Astrocyte of the spinal cord (primary cell): ENCODE measurements at regions not wholly inside any gene's neighbourhood (a gene's known extent, or its start where the extent isn't known, plus 50 kb on each side); places are given as distances from the start of the nearest gene placed in this dataset.
"Not testable (repeated sequence)": the region's sequence is repeated elsewhere in the genome, so short reads cannot be mapped to it uniquely, and the experiment has no call there.

Source experiments
- DNase-seq: peaks from one replicate; pipeline ENCODE4 v3.0.0; 2011; ENCODE audit warnings: low read depth, low spot score
- H3K4me3 ChIP-seq: 2 replicates; pipeline ENCODE4 v1.5.1; 2011; ENCODE audit warnings: low read depth, mild to moderate bottlenecking, low read length, moderate library complexity
- CTCF ChIP-seq: IDR thresholded peaks from 2 replicates; pipeline ENCODE4 v1.5.1; 2012; ENCODE audit warnings: low read depth, mild to moderate bottlenecking, low read length, inconsistent platforms
- in situ Hi-C: cut with HindIII; loops from 2 replicates; pipeline ENCODE4 v1.10.0; 2017; ENCODE audit warnings: low sequenced_read_pairs

- no peak overlapping the region for H3K4me3 ChIP-seq
- DNase-seq: peak; percentile 33
- TF ChIP-seq CTCF: peak; percentile 52
- in situ Hi-C loops: no loop called here
Measured at GRCh38 chr14:101665478-101666078, 95.9 kb upstream of the PPP2R5C start.

- no peak for TF ChIP-seq CTCF
- DNase-seq: no peak
- no peak overlapping the region for H3K4me3 ChIP-seq
- in situ Hi-C loops: no loop called here
Measured at GRCh38 chr14:101666264-101666663, 95.2 kb upstream of the PPP2R5C start.

- DNase-seq: no peak
- no peak for TF ChIP-seq CTCF
- in situ Hi-C loops: no loop called here
- H3K4me3 ChIP-seq: no peak overlapping the region
Measured at GRCh38 chr14:101669629-101670028, 91.9 kb upstream of the PPP2R5C start.

- DNase-seq: no peak
- no peak overlapping the region for H3K4me3 ChIP-seq
- in situ Hi-C loops: no loop called here
- no peak for TF ChIP-seq CTCF
Measured at GRCh38 chr14:101673873-101674272, 87.6 kb upstream of the PPP2R5C start.

- DNase-seq, in situ Hi-C loops, H3K4me3 ChIP-seq: not testable (repeated sequence)
Measured at GRCh38 chr14:101675835-101676234, 85.7 kb upstream of the PPP2R5C start.

- in situ Hi-C loops, H3K4me3 ChIP-seq, DNase-seq: not testable (repeated sequence)
Measured at GRCh38 chr14:101677912-101678327, 83.6 kb upstream of the PPP2R5C start.

GRCh38 chr14:101681795-101682194, 79.7 kb upstream of the PPP2R5C start:
- TF ChIP-seq CTCF: no peak

GRCh38 chr14:101683365-101683764, 78.1 kb upstream of the PPP2R5C start:
- no peak for DNase-seq
- H3K4me3 ChIP-seq: no peak overlapping the region
- no peak for TF ChIP-seq CTCF
- in situ Hi-C loops: no loop called here

More at GRCh38 chr14:101681795-101682194, 79.7 kb upstream of the PPP2R5C start:
- no peak overlapping the region for H3K4me3 ChIP-seq
- no peak for DNase-seq
- in situ Hi-C loops: no loop called here
